Stimulated activated CD4-positive, alpha-beta T cell treated with anti-CD3 and anti-CD28 coated beads, Interleukin-12 subunit alpha, Interleukin-12 subunit beta, amount 100 ng/mL, for 24 hours (primary cell): ENCODE measurements at regions not wholly inside any gene's neighbourhood (a gene's known extent, or its start where the extent isn't known, plus 50 kb on each side); places are given as distances from the start of the nearest gene placed in this dataset.

ENCODE experiments used
- DNase-seq, 2 experiments: peaks; one replicate each; pipeline ENCODE4 v3.0.0-alpha.2; 2020; ENCODE audit warnings: low read depth in 2 of 2

GRCh38 chr6:87908978-87909811 lies 138.4 kb upstream of the SPACA1 start:
- DNase-seq, result no peak

GRCh38 chr6:87907521-87907920 lies 140.1 kb upstream of the SPACA1 start:
- no peak for DNase-seq

- DNase-seq, result no peak
Observed at GRCh38 chr6:87905101-87905641, 142.5 kb upstream of the SPACA1 start.

- no peak for DNase-seq
Observed at GRCh38 chr6:87904011-87904410, 143.6 kb upstream of the SPACA1 start.

DNA sequence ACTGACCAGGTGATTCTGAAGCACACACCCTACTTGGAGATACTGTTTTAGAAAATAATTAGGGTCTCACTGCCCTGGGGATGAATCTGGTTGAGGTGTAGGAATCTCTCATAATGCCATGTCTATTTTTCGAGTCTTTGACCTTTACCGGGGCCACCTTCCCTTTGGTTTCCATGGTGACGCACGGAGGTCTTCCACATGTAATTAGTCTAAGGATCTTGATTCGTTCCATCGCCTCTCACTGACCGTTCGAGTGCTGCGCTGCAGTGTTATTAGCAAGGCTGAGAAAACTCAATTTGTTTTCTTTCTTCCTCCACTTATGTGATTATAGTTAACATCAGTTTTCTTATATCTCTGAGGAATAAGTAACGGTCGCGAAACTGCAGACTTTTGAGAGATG lies 144.3 kb upstream of the SPACA1 start:
- DNase-seq, result no peak

GRCh38 chr6:87902383-87902782 lies 145.3 kb upstream of the SPACA1 start:
- DNase-seq, result no peak

DNA sequence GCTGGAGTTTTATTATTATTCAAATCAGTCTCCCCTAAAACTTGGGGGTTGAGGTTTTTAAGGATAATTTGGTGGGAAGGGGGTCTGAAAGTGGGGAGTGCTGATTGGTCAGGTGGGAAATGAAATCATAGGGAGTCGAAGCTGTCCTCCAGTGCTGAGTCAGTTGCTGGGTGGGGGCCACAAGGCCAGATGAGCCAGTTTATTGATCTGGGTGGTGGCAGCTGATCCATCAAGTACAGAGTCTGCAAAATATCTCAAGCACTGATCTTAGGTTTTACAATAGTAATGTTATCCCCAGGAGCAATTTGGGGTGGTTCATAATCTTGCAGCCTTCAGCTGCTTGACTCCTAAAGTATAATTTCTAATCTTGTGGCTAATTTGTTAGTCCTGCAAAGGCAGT lies 146.0 kb upstream of the SPACA1 start:
- no peak for DNase-seq

DNA sequence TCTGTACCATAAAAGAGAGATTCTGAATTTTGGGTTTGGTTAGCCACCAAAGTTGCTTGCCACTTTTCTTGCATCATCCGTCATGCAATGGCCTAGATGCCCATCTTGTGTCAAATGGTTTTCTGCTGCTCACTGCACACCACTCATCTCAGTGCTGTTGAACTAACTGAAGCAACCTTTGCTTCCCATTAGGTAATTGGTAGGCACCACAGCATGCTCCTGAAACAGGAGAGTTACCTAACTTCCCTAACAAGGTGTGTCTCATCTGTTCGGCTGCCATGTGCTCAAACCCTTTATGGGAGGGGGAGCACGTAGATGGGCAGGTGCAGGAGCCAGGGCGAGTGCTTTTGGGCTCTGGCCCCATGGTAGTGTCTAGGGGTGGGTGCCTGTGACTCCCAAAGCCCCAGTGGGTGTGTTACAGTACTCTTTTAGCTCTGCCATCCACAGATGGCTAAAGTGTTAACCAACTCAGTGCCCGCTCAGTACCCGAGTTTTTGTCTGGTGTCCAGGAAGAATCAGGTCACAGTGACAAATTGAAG lies 147.4 kb upstream of the SPACA1 start:
- DNase-seq, result no peak

GRCh38 chr6:87899499-87900147 lies 148.0 kb upstream of the SPACA1 start:
- no peak for DNase-seq

DNA sequence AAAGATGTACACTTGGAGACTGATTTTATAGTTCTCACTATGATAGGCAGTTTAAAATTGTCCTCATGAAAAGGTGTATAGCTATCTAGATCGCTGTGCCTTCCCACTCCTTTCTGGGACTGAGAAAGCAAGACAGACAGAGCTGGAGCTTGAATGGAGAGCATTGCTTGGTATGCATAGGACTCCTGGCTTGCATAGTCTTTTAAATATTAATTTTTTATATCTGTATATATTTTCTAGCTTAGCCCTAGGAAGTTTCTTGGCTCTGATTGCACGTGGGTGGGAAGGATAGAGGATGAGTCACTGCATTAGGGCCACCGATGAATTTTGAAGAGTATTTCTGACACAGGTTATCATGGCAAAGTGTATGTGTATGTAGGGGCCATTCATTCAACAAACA lies 150.0 kb upstream of the SPACA1 start:
- DNase-seq, result no peak

DNA sequence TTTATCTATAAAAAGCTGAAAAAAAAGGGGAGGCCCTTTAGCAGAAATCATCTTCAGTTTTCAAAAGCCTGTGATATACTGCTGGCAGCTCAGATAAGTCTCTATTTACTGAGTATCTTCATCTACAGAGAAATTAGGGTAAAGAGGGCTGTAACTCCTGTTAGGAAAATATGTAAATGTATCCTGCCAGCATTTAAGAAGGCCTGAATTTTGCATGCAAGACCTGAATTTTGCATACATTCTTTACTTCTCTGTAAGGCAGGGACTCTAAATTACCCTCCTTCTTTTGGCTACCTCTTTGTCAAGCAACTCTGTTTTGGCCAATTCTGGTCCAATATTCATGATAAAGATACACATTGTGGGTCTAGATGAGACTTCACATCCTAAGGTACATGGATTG lies 150.6 kb upstream of the SPACA1 start:
- no peak for DNase-seq

DNA sequence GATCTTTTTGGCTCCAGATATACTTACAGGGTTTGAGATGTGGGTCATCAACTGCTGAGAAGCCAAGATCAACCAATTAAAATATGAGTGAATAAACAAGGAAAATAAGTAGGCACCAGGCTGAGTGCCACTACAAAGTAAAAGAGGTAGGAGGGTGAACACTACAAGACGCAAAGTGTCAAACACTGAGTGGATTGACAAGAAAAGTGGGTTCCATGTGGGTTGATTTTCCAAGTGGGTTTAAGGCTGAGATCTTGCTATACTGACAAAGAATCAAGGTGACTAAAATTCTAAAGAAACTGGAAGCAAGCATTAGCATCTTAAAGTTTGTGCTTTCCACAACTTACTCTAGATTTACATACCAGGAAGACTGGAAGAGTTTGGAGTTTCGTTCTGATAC lies 160.4 kb upstream of the SPACA1 start:
- DNase-seq, result no peak

DNA sequence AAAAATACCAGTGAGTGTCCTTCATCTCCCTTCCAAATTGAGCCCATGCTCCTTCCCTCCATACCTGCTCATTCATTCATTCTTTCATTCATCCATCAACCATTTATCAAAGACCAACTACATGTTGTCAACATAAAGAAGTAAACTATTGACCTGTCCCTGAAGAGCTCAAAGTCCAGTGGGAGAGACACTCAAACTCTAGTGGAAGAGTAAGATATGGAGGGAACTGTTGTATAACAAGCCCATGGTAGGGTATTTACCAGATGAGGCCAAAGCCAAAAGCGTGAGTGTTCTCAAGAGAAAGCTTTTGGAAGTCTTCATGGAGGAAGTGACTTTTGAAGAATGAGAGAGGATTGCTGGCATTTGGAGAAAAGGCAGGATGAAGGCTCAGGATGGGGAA lies 163.4 kb upstream of the SPACA1 start:
- DNase-seq, result no peak

GRCh38 chr6:87881342-87881895 lies 166.2 kb upstream of the SPACA1 start:
- DNase-seq, result no peak

GRCh38 chr6:87879132-87879861 lies 168.3 kb upstream of the SPACA1 start:
- no peak for DNase-seq

DNA sequence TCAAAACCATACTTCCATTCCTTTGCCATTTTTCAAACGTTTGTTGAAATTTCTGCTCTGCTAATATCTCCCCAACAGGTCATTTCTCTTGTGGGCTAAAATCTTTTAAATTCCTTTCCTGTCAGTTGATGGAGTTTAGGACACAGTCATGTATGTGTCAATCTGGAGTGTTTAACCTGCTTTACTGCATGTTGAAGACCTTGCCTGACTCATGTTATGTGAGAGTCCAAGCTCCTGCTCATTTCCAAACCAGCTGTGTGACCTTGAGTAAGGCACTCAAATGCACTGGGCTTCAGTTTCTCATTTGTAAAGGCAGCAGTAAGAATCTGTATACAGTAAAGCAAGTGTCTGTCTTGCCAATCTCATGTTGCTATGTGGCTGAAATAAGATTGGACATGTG lies 171.9 kb upstream of the SPACA1 start:
- DNase-seq, result no peak

- no peak for DNase-seq
Observed at GRCh38 chr6:87873556-87873955, 171.5 kb upstream of the AKIRIN2 start.

DNA sequence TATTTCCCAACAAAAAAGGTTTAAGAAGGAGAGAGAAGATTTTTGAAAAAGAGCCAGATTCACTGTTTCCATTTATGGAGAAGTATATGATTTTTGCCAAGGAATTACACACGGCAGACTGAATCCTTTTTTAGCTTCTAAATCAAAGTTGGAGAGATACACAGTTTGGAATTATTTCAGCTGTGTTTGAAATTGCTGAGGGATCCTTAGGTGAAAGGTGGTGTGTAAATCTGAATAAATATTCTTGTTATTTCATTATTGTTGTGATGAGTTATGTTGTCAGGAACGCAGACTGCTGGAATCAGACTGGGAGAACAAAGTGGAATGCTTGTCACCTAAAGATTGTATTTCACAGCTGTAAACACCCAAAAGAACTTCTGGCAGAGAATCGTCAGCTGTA lies 168.5 kb upstream of the AKIRIN2 start:
- DNase-seq, result no peak

GRCh38 chr6:87869064-87869905 lies 167.3 kb upstream of the AKIRIN2 start:
- DNase-seq, result no peak

DNA sequence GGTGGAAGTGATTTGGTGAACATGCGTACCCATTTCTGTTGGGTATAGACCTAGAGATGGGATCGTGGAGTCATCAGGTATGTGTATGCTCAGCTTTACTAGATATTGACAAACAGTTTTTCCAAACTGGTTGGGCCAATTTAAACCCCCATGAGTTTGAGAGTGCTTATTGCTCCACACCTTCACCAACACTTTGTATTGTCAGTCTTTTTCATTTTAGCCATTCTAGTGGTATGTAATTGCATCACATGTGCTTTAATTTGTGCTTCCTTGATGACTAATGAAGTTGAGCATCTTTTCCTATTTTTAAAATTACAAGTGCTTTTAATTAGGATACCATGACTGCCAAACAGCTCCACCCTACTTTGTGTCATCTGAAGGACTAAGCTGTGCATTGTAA lies 158.9 kb upstream of the AKIRIN2 start:
- DNase-seq, result no peak

- no peak for DNase-seq
Observed at GRCh38 chr6:87858440-87858839, 156.4 kb upstream of the AKIRIN2 start.
